ENCODE measurements at regions not wholly inside any gene's neighbourhood (a gene's known extent, or its start where the extent isn't known, plus 50 kb on each side); places are given as distances from the start of the nearest gene placed in this dataset.

GRCh38 chr1:199205740-199206441 lies 567.1 kb downstream of the PTPRC start:
- Histone ChIP-seq H3K4me1 (no peaks in the 10 kb centered on the region), H3K9me3 (no peaks in the 10 kb centered on the region), H3K36me3 (no peaks in the 10 kb centered on the region), H3K4me3 (no peak overlapping the region), H3K27me3 (no peaks in the 10 kb centered on the region), H3K27ac (no peak overlapping the region)
- no peak for DNase-seq (ENCODE audit: low spot score in 2 of 2)
- no peak for TF ChIP-seq EP300 (IDR thresholded peaks at IDR 0.05)
- TF ChIP-seq POLR2A (IDR thresholded peaks at IDR 0.05) = no peak
- TF ChIP-seq CTCF (IDR thresholded peaks at IDR 0.05) = no peak
- no peak for TF ChIP-seq POLR2AphosphoS5 (IDR thresholded peaks at IDR 0.05)
- 62% methylated on average over 6 of the region's 6 CpGs for WGBS

GRCh38 chr1:199208847-199209246 lies 570.0 kb downstream of the PTPRC start:
- no peak overlapping the region for H3K4me3 ChIP-seq
- H3K4me1 ChIP-seq = no peaks in the 10 kb centered on the region
- no peak for DNase-seq (ENCODE audit: low spot score in 2 of 2)
- H3K9me3 ChIP-seq = no peaks in the 10 kb centered on the region
- no peaks in the 10 kb centered on the region for H3K36me3 ChIP-seq
- no peak overlapping the region for H3K27ac ChIP-seq
- no peak for TF ChIP-seq POLR2A (IDR thresholded peaks at IDR 0.05)
- TF ChIP-seq CTCF (IDR thresholded peaks at IDR 0.05) = no peak
- no peak for TF ChIP-seq EP300 (IDR thresholded peaks at IDR 0.05)
- TF ChIP-seq POLR2AphosphoS5 (IDR thresholded peaks at IDR 0.05) = no peak
- H3K27me3 ChIP-seq = no peaks in the 10 kb centered on the region

- Histone ChIP-seq H3K4me3 (no peak overlapping the region), H3K36me3 (no peaks in the 10 kb centered on the region), H3K27me3 (no peaks in the 10 kb centered on the region), H3K4me1 (no peaks in the 10 kb centered on the region), H3K9me3 (no peaks in the 10 kb centered on the region), H3K27ac (no peak overlapping the region)
- WGBS = 100% methylated on average over 1 of the region's 2 CpGs
- TF ChIP-seq POLR2A (IDR thresholded peaks at IDR 0.05) = no peak
- no peak for TF ChIP-seq EP300 (IDR thresholded peaks at IDR 0.05)
- TF ChIP-seq POLR2AphosphoS5 (IDR thresholded peaks at IDR 0.05) = no peak
- TF ChIP-seq CTCF (IDR thresholded peaks at IDR 0.05) = no peak
- no peak for DNase-seq (ENCODE audit: low spot score in 2 of 2)
Observed at GRCh38 chr1:199218065-199218464, 579.2 kb downstream of the PTPRC start.

GRCh38 chr1:199218533-199218932 lies 579.7 kb downstream of the PTPRC start:
- TF ChIP-seq EP300 (IDR thresholded peaks at IDR 0.05) = no peak
- no peak for TF ChIP-seq POLR2AphosphoS5 (IDR thresholded peaks at IDR 0.05)
- no peak for TF ChIP-seq CTCF (IDR thresholded peaks at IDR 0.05)
- TF ChIP-seq POLR2A (IDR thresholded peaks at IDR 0.05) = no peak
- Histone ChIP-seq H3K4me1 (no peaks in the 10 kb centered on the region), H3K36me3 (no peaks in the 10 kb centered on the region), H3K4me3 (no peak overlapping the region), H3K27me3 (no peaks in the 10 kb centered on the region), H3K9me3 (no peaks in the 10 kb centered on the region), H3K27ac (no peak overlapping the region)
- 0% methylated on average over 1 of the region's 2 CpGs for WGBS
- no peak for DNase-seq (ENCODE audit: low spot score in 2 of 2)

GRCh38 chr1:199220031-199220430 lies 581.2 kb downstream of the PTPRC start:
- Histone ChIP-seq H3K9me3 (no peaks in the 10 kb centered on the region), H3K27ac (no peak overlapping the region), H3K4me3 (no peak overlapping the region), H3K36me3 (no peaks in the 10 kb centered on the region), H3K4me1 (no peaks in the 10 kb centered on the region), H3K27me3 (no peaks in the 10 kb centered on the region)
- WGBS = 86% methylated on average over 2 of the region's 2 CpGs
- DNase-seq (ENCODE audit: low spot score in 2 of 2) = no peak
- TF ChIP-seq EP300 (IDR thresholded peaks at IDR 0.05) (no peak), POLR2A (IDR thresholded peaks at IDR 0.05) (no peak), POLR2AphosphoS5 (IDR thresholded peaks at IDR 0.05) (no peak), CTCF (IDR thresholded peaks at IDR 0.05) (no peak)

Measured in suprapubic skin (tissue), 4 donors.